ENCODE measurements at regions not wholly inside any gene's neighbourhood (a gene's known extent, or its start where the extent isn't known, plus 50 kb on each side); places are given as distances from the start of the nearest gene placed in this dataset.
"Not testable (repeated sequence)": the region's sequence is repeated elsewhere in the genome, so short reads cannot be mapped to it uniquely, and the experiment has no call there.

DNA sequence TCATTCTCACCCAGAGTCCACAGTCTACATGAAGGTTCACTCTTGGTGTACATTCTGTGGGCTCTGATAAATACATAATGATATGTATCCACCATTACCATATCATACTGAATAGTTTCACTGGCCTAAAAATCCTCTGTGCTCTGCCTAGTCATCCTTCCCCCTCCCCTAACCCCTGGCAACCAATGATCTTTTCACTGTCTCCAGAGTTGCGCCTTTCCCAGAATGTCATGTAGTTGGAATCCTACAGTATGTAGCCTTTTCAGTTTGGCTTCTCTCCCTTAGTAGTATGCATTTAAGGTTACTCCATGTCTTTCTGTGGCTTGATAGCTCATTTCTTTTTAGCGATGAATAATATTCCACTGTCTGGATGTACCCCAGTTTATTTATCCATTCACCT, 101.3 kb downstream of the NOG start:
- no peak for DNase-seq

DNA sequence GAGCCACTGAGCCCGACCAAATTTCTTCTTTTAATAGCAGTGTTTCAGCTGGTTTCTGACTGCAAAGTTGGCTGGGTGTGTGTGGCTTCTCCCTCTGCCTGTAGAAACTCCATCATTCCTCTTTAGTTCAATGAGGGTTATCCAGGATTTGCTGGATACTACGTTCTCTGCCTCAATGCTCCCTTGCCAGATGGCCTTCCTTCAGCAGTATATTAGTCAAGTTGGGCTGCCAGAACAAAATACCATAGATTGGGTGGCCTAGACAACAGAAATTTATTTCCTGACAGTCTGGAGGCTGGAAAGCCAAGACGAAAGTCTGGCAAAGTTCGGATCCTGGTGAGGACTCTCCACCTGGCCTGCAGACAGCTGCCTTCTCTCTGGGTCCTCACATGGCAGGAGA, 103.7 kb downstream of the NOG start:
- DNase-seq = no peak

DNA sequence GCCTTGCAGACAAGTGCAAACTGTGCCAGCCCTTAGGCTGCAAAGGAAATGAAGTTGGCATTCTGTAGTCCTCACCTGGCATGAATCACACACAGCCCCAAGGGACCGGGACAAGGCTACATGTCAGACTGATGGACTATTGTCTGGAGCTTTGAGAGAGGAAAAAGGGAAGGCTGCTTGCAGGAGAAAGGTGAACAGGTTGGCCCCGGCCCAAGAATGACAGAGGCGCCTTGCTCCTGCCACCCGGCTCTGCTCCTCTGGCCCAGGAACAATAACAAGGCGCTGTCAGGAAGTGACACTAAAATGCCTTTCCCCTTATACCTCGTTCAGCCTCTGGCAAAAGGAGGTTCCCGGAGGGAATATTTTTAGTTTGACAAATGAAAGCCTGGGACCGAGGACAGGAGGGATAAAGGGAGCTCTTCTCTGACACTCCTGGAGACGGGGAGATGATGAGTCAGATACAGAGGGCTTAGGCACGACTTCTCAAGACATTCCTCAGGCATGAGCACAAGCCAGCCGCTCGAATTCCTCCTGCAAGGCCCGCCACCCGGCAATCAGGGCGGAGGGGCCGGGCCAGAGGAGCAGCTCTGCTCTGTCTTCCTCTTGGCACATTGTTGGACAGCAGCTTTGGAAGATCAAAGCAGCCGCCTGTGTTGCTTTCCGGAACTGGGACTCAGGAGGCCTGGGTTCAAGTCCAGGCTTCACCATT, 105.8 kb downstream of the NOG start:
- peak; percentile 98 for DNase-seq

DNA sequence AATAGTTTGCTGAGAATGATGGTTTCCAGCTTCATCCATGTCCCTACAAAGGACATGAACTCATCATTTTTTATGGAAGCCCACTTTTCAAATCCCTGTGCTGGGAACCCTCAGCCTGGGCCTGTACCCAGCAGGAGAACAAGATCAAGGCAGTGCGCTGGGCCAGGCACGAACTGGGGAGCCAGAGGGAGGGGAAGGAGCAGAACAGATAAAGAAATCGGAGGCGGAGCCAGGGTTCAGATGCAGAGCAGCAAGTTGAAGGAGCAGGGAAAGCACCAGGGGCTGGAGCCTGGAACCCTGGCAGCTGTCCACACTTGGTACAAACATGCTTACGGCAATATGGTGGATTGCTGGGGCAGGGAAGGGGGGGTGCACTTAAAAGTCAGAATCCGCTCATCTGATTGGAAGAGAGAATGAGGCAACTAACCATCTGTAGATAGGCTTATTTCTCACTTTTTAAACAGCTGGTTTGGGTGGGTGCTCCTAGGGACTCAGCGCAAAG, 107.5 kb downstream of the NOG start:
- no peak for DNase-seq

DNA sequence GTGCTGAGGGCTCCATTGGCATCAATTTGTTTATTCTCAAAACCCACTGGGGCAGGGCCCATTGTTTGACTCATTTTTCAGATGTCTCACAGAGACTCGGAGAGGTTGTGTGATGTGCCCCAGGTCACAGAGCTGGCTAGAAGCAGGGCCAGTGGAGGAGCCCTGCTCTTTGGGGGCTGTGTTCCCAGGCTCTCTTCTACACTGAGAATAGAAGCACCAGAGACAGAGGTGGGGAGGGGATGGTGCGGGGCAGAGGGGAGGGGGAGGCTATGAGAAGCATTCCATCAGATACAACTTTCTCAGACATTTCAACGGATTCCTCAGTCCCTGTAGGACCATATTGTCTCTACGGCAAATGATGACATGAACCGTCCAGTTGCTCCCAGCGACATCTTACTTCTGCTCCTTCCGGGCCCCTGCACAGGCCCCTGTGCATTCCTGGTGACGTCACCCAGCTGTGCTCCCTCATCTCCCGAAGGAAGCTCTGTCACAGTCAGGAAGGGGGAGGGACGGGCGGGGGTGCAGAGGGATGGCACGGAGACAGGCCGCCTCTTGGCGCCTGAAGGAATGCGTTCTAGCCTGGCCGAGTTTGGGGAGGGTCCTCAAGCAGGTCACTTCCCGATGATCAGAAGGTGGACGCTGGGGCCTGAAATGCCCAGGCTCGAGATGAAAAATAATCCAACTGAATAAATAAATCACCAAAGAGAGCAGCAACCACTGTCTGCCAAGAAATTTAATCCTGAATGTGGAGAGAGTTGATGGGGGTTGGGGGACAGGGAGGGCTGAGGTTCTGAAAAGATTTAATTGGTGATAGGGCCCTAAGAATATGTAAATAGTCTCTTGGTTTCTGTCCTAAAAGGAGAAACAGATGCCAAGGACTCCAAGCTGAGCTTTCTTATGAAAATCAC, 114.1 kb downstream of the NOG start:
- peak; percentile 6 for DNase-seq

DNA sequence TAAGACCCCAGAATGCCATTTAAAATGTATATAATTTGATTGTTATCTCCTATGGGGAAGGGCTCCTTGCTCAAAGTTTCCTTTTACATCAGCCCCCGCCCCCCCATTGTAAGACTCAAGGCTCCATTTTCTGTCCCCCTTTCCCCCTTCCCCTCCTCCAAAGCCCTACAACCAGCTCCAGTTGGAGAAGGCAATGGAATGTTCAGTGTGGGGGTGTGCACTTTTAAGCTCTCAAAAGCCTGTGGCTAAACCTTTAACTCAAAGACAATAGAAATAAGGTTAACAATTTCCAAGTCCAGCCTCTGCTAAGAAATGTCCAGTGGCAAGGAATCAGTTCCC, 114.7 kb downstream of the NOG start:
- no peak for DNase-seq

DNA sequence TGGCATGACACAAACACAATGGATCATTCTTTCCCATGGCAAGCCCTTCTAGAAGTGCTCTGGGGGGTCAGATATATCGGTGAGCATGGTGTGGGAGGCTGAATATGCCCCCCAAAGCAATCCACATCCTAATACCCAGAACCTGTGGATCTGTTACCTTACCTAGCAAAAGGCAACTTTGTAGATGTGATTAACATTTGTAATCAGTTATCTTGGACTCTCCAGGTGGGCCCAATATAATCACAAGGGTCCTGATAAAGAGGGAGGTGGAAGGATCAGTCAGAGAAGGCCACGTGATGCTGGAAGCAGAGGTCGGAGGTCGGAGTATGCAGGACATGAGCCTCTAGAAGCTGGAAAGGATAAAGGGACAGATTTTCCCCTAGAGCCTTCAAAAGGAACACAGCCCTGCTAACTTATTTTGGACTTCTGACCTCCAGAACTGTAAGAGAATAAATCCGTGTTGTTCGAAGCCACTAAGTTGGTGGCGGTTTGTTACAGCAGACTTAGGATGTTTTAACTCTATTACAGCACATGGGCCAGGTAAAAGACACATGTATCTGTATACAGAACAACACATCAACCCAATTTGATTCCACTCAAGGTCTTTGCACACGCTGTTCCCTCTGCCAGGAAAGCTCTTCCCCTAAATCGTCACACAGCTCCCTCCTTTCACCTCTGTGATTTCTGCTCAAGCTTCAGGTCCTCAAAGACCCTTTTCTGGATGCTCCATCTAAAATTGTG, 115.3 kb downstream of the NOG start:
- DNase-seq = no peak

DNA sequence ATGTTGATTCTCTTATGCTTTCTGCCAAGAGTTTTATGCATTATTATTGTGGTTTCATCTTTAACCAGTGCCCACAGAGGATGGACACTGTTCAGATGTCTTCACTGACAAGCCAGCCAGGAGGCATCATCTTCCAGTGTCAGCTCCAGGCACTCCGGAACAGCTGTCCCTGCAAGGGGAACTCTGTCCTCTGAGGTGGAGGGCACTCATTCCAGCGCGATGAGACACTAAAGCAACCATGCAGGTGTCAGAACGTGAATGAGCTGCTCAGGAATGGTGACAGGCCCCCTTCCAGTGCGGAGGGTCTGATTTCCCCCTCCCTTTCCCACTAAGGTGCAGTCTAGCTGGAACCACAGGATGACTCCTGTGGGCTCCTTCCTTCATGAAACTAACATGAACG, 117.5 kb downstream of the NOG start:
- DNase-seq = no peak

DNA sequence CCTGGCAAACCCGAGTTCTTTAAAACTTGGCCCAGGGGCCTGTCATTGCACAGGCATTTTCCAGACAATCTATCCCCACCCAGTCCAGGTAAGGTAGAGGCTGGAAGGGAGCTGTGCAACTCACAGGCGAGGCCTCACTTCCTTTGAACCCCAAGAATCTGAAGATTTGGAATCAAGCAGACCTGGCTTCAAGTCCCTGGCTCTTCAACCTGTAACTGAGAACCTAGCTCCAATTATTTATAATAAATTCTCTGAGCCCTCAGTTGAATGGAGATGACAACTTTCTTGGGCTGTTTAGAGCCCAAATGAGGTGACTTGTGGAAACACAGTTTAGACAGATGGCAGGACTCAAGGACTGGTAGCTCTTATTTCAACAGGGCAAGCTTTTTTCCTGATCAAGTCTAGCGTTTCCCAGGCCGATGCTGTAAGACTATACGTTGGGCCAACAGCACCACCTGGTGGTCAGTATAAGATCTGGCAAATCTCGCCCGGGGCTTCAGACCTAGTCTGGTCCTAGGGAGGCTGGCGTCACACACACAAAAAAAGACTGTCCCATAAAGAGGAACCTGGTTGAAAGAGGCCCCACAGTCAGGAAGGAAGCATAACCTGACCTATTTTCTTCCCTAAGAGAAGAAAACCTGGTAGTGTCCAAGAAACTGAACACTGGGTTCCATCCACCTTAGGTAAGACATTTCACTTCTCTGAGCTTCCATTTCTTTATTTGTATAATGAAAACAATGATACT, 117.9 kb downstream of the C17orf67 start:
- peak; percentile 80 for DNase-seq

DNA sequence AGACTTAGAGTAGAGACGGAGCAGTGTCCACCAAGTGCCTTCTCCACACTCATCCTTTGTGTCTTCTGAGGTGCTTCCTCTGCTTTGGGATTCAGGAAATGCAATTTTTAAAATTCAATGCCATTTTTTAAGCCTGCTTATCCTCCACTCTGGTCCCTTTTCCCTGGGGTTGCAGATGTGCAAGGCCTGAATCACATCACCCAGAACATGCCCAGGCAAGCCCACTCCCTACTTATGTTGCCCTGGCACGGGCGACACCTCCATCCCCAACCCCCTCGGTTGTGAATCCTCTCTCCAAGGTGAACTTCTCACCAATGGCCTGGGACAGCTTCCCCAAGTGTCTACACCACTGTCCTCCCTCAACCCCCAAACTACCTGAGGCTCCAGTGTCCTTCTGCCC, 116.2 kb downstream of the C17orf67 start:
- DNase-seq = no peak

DNA sequence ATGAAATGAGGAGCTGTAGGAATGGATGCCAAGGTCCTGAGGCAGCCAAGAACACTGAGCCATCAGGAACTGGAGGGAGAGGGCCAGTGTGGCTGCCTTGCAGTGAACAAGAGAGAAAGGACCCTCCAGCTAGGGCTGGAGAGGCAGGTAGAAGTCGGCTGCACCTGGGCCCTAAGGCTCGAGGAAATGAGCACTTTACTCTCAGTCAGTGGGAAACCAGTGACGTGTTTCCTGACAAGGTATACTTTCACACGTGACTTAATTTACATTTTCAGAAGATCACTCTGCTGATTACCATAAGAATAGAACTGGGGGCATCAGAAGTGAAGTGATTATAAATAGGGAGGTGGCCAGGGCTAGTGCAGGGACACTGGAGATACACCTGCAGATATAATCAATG, 115.2 kb downstream of the C17orf67 start:
- DNase-seq = no peak

DNA sequence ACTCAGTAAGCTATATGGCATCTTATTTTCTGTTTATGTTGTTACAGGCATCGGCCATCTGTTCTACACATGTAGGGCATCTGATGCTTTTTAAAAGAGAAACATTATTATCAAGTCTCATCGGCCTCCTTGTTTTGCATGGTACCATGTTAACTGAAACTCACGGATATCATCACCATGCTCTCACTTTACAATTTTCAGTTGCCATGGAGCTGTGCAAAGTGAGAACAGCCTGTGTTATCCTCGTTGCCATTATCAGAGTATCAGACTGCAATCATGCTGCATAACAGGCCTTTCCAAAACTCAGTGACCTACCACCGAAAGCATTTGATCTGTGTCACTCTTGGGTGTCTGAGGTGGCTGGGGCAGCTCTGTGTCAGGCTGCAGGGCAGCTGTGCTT, 110.3 kb downstream of the C17orf67 start:
- no peak for DNase-seq

DNA sequence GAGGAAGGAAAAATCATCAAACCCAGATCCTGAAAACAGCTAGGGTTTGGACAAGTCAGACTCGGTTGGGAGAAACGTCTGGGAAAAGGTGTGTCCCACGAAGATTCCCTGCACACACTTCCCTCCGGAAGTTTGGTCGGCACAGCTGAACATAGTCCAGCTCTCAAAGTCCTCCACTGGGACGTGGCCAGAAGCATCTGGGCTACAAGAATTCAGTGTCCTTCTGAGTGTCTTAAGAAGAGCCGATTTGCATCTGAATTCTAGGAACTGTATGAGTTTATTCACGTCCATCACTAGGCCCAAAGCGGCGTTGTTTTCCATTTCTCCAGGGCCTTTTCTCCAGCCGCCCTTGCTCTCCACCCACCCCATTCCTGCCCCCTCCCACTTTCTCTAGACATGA, 109.1 kb downstream of the C17orf67 start:
- DNase-seq = no peak

DNA sequence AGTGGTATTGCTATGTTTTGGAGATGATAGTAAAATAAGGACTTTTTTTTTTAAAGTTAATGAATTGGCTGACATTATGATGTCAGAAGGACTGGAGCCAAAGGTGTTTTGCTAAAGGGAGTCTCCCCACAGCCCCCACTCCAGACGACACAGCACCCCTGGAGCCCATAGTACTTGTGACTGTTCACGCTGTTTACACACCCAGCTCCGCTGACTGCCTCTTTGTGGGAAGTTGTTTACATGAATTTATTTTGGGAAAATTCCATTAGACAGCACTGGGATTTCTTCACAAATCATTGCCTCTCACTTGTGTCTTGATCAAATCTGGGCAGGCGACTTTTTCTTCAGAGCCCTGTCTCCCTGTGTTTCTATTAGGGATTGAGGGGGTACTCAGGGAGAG, 108.6 kb downstream of the C17orf67 start:
- no peak for DNase-seq

DNA sequence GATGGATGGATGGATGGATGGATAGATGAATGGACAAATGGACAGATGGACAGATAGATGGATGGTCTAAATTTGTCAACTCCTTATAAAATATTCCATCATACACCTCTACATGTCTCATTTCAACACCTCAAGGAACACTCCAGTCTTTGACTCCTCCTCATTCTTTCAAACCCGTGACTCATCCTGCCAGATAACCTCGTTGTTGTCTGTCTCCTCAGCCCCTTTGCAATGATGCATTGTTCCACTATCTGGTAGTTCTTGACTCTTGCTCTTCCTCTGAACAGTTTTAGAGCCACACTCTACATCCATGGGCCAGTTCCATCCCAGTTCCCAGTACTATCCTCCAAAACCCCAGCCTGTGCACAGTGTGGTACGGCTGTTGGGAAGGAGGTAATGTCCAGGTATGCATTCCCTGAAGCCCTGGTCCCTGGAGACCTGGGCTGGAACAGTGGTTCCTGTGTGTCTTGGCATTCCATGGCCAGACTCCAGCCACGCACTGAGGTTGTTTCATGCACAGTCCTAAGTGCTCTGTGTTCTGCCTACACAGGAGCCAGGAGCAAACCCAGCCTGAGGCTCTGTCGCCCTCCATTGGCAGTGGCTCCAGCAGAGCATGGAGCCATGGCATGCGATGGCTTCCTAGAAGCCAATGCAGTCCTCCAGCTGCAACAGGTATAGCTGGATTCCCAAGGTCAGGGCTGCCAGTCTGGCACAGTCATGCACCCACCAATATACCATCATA, 105.7 kb downstream of the C17orf67 start:
- no peak for DNase-seq

DNA sequence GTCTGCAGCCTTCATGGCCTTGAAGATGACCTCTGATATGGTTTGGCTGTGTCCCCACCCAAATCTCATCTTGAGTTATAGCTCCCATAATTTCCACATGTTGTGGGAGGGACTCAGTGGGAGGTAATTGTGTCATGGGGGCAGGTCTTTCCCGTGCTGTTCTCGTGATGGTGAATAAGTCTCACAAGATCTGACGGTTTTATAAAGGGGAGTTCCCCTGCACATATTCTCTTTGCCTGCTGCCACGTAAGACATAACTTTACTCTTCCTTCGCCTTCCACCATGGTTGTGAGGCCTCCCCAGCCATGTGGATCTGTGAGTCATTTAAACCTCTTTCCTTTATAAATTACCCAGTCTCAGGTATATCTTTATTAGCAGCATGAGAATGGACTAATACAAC, 102.6 kb downstream of the C17orf67 start:
- not testable (repeated sequence) for DNase-seq

DNA sequence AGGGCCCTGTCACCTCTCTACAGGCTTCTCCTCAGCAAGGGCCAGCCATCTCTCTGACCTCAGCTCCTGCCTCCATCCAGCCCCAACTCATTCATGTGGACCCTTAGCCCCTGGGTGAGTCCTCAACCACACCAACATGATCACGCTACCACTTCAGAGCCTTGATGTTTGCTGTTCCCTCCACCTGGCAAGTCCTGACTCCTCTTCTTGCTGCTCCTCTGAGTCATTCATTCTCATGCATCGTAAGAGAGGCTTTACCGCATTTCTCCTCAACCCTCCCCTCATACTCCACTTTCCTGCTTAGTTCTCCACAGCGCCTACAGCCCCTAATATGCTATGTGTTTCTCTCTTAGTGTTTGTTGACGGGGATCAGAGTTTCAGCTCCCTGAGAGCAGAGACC, 99.9 kb downstream of the C17orf67 start:
- DNase-seq = no peak

DNA sequence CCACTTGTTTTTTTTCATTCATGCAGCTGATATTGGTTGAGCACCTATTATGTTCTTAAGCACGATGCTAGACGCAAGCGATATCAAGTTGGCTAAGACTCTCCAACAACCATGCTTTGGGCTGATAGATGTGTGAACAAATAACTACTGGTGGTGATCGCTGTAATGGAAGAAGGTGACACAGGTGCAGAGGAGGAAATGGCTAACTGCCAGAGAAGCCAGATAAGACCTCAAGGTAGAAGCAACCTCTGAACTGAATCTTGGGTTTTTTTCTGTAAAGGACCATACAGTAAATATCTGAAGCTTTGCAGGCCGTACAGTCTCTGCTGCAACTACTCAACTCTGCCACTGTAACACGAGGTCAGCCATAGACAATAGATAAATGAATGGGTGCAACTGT, 97.9 kb downstream of the C17orf67 start:
- no peak for DNase-seq

DNA sequence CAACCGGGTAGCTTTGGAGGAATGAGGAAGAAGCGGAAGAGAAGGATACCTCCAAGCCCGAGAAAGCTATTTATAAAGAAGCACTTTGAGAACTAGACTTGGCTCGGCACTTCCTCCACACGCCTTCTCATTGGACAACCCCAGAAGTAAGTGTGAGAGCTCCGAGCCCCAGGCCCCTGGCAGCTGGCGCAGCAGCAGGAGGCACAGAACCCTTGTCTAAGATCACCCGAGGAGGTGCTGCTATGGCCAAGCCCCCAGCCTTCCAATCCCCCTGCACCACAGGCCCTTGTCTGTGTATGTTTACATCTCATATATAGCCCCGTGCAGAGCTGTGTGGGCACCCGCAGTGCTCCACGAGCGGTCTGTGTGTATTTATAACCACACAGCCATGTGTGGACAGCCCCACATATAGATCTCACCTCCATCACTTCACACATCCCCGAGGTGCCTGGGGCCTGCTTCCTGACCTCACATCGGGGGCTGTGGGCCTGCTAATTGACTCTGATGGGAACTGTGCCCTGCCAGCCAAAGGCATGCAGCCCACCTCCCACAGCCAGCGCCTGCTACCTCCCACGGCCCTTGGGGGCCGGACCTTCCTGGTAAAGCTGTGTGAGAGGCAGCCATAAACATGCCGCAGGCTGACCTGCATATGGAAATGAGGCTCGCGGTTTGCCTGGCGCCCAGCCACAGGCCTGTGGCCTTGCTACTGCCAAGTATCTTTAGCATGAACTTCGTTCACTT, 96.1 kb downstream of the C17orf67 start:
- DNase-seq = no peak

DNA sequence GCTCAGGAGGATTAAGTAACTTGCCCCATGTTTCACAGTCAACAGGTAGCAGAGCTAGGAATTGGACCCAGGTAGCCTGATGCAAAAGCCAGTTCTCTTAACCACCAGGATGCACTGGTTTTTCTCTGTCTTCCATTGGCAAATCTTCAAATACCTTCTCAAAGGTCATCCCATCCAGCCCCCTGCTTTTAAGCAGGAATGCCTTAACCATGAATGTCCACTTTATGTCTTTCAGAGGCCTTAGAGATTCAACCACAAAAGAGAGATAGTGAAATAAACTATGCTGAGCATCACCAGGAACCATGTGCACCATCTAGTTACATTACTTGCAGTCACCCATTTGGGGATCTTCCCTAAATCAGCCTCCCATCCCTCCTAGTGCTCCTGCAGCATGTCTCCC, 94.3 kb downstream of the C17orf67 start:
- DNase-seq = no peak

DNA sequence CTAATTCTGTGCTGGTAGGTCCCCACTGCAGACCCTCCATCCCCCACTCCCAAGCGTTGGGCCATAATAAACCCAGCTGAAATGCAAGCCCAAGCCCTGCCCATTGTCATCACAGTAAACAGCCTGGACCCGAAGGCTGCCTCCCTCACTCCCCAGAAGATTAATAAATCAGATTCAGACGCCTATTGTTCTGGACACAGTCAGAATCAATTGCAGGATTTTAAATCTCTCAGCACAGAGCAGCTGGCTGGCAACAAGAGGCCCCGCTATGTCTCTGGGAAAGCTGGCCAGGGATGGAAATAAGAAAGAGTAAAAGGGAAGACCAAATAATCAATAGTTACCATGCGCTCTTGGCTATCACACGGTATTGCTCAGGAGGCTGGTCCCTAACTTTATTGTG, 93.9 kb downstream of the C17orf67 start:
- DNase-seq = no peak
